Mesenchymal stem cell (in vitro differentiated cells and primary cell): ENCODE measurements at regions not wholly inside any gene's neighbourhood (a gene's known extent, or its start where the extent isn't known, plus 50 kb on each side); places are given as distances from the start of the nearest gene placed in this dataset.

ENCODE experiments used
- DNase-seq: peaks from one replicate; pipeline ENCODE4 v3.0.0-alpha.2; 2013
- H2AFZ ChIP-seq: one replicate; pipeline ENCODE4 v1.6.1; 2013; ENCODE audit warnings: low read depth, mild to moderate bottlenecking, control low read depth, inconsistent platforms, low read length, moderate library complexity
- H2AK5ac ChIP-seq: 2 replicates; pipeline ENCODE4 v1.6.1; 2013; ENCODE audit warnings: low read length, moderate library complexity, mild to moderate bottlenecking, inconsistent platforms; ENCODE audit not compliant: severe bottlenecking
- H2BK120ac ChIP-seq: one replicate; pipeline ENCODE4 v1.6.1; 2013; ENCODE audit warnings: low read depth, mild to moderate bottlenecking, inconsistent platforms, low read length, moderate library complexity
- H2BK12ac ChIP-seq, 2 experiments: one replicate each; pipeline ENCODE4 v1.6.1; 2013; ENCODE audit warnings: inconsistent platforms in 2 of 2, low read length in 2 of 2, mild to moderate bottlenecking in 2 of 2, moderate library complexity in 2 of 2, control low read depth in 1 of 2
- H2BK15ac ChIP-seq: one replicate; pipeline ENCODE4 v1.6.1; 2013; ENCODE audit warnings: mild to moderate bottlenecking, low read depth, inconsistent platforms; ENCODE audit not compliant: poor library complexity, severe bottlenecking
- H2BK5ac ChIP-seq: 2 replicates; pipeline ENCODE4 v1.6.1; 2013; ENCODE audit warnings: low read depth, mild to moderate bottlenecking, low read length, control low read depth, inconsistent platforms; ENCODE audit not compliant: poor library complexity, severe bottlenecking
- H3K14ac ChIP-seq, 2 experiments: one replicate each; pipeline ENCODE4 v1.6.1; 2013; ENCODE audit warnings: inconsistent platforms in 2 of 2, low read length in 2 of 2, control low read depth in 1 of 2, mild to moderate bottlenecking in 1 of 2, moderate library complexity in 1 of 2
- H3K18ac ChIP-seq, 2 experiments: one replicate each; pipeline ENCODE4 v1.6.1; 2013; ENCODE audit warnings: inconsistent platforms in 2 of 2, low read length in 2 of 2, control low read depth in 1 of 2, low read depth in 1 of 2, mild to moderate bottlenecking in 1 of 2
- H3K23ac ChIP-seq, 2 experiments: one replicate each; pipeline ENCODE4 v1.6.1; 2013; ENCODE audit warnings: inconsistent platforms in 2 of 2, low read length in 2 of 2, mild to moderate bottlenecking in 2 of 2, moderate library complexity in 2 of 2, control low read depth in 1 of 2
- H3K27ac ChIP-seq: 2 replicates; pipeline ENCODE4 v1.5.1; 2013; ENCODE audit warnings: mild to moderate bottlenecking, moderate library complexity, low read length, control low read depth, inconsistent platforms; ENCODE audit not compliant: poor library complexity, severe bottlenecking
- H3K27me3 ChIP-seq, 2 experiments: 2 replicates each; pipeline versions ENCODE4 v1.6.1 to v1.7.0; 2013; ENCODE audit warnings: low read length in 2 of 2, mild to moderate bottlenecking in 2 of 2, moderate library complexity in 2 of 2, control low read depth in 1 of 2, inconsistent platforms in 1 of 2; ENCODE audit not compliant: control insufficient read depth in 1 of 2, insufficient read depth in 1 of 2
- H3K36me3 ChIP-seq, 2 experiments: 2 replicates each; pipeline versions ENCODE4 v1.6.1 to v1.7.0; 2013; ENCODE audit warnings: low read length in 2 of 2, control low read depth in 1 of 2, inconsistent platforms in 1 of 2, low read depth in 1 of 2, mild to moderate bottlenecking in 1 of 2; ENCODE audit not compliant: insufficient read depth in 2 of 2, control insufficient read depth in 1 of 2
- H3K4ac ChIP-seq, 2 experiments: one replicate each; pipeline ENCODE4 v1.6.1; 2013; ENCODE audit warnings: inconsistent platforms in 2 of 2, low read length in 2 of 2, mild to moderate bottlenecking in 2 of 2, moderate library complexity in 2 of 2, control low read depth in 1 of 2, low read depth in 1 of 2
- H3K4me1 ChIP-seq: 2 replicates; pipeline ENCODE4 v1.6.1; 2013; ENCODE audit warnings: low read depth, low read length, control low read depth; ENCODE audit not compliant: control insufficient read depth, insufficient read depth
- H3K4me2 ChIP-seq: 2 replicates; pipeline ENCODE4 v1.6.1; 2013; ENCODE audit warnings: low read length, mild to moderate bottlenecking, inconsistent platforms; ENCODE audit not compliant: poor library complexity, severe bottlenecking
- H3K4me3 ChIP-seq, 2 experiments: 2 replicates each; pipeline versions ENCODE4 v1.5.1 to v1.7.0; 2013; ENCODE audit warnings: low read length in 2 of 2, mild to moderate bottlenecking in 2 of 2, control low read depth in 1 of 2, low read depth in 1 of 2; ENCODE audit not compliant: insufficient read depth in 1 of 2
- H3K79me1 ChIP-seq: replicated peaks from 2 replicates; pipeline ENCODE4 v1.6.1; 2013; ENCODE audit warnings: mild to moderate bottlenecking, control low read depth, low read length, inconsistent platforms; ENCODE audit not compliant: poor library complexity, severe bottlenecking
- H3K9ac ChIP-seq: 2 replicates; pipeline ENCODE4 v1.7.0; 2013; ENCODE audit warnings: mild to moderate bottlenecking, low read length, moderate library complexity
- H3K9me3 ChIP-seq: 2 replicates; pipeline ENCODE4 v1.7.0; 2013; ENCODE audit warnings: mild to moderate bottlenecking, low read length; ENCODE audit not compliant: control insufficient read depth
- H4K8ac ChIP-seq: one replicate; pipeline ENCODE4 v1.6.1; 2013; ENCODE audit warnings: inconsistent platforms, mild to moderate bottlenecking, low read length, moderate library complexity
- H4K91ac ChIP-seq: one replicate; pipeline ENCODE4 v1.6.1; 2013; ENCODE audit warnings: mild to moderate bottlenecking, low read length, inconsistent platforms
- WGBS: methylation state at CpG from one replicate; pipeline ENCODE4 v1.1.7; 2013; ENCODE audit warnings: mixed read lengths; 5-methylcytosine and 5-hydroxymethylcytosine counted together

- H3K23ac ChIP-seq, result no peak overlapping the region
- H3K27me3 ChIP-seq, result no peaks in the 10 kb centered on the region
- H3K4me2 ChIP-seq, result no peak overlapping the region
- no peak overlapping the region for H2BK12ac ChIP-seq
- no peak overlapping the region for H3K9ac ChIP-seq
- no peak overlapping the region for H2BK120ac ChIP-seq
- H3K79me1 ChIP-seq, result no peaks in the 10 kb centered on the region
- no peak overlapping the region for H3K4me3 ChIP-seq
- no peak overlapping the region for H2AK5ac ChIP-seq
- no peak for DNase-seq
- H4K8ac ChIP-seq, result no peak overlapping the region
- no peak overlapping the region for H4K91ac ChIP-seq
- no peaks in the 10 kb centered on the region for H3K36me3 ChIP-seq
- no peaks in the 10 kb centered on the region for H3K4me1 ChIP-seq
- no peak overlapping the region for H2BK5ac ChIP-seq
- H3K9me3 ChIP-seq, result no peaks in the 10 kb centered on the region
- H3K18ac ChIP-seq, result no peak overlapping the region
- H3K27ac ChIP-seq, result no peak overlapping the region
- no peak overlapping the region for H3K14ac ChIP-seq
- H2BK15ac ChIP-seq, result no peak overlapping the region
- H3K4ac ChIP-seq, result no peak overlapping the region
- H2AFZ ChIP-seq, result no peak overlapping the region
These were observed 535.0 kb downstream of the FOXG1 start for GRCh38 chr14:29301571-29301970.

GRCh38 chr14:29310210-29310609, 543.6 kb downstream of the FOXG1 start:
- Histone ChIP-seq H3K9me3 (peaks cover 2% of the 10 kb centered on the region), H4K91ac (no peak overlapping the region), H3K27me3 (no peaks in the 10 kb centered on the region), H2BK120ac (no peak overlapping the region), H2BK5ac (no peak overlapping the region), H3K14ac (no peak overlapping the region), H2BK15ac (no peak overlapping the region), H3K18ac (no peak overlapping the region), H2AK5ac (no peak overlapping the region), H3K4me1 (no peaks in the 10 kb centered on the region), H4K8ac (no peak overlapping the region), H3K79me1 (no peaks in the 10 kb centered on the region), H3K23ac (no peak overlapping the region), H3K36me3 (no peaks in the 10 kb centered on the region), H3K4ac (no peak overlapping the region), H3K4me2 (no peak overlapping the region), H3K27ac (no peak overlapping the region), H2BK12ac (no peak overlapping the region), H3K4me3 (no peak overlapping the region), H3K9ac (no peak overlapping the region), H2AFZ (no peak overlapping the region)
- DNase-seq, result no peak

GRCh38 chr14:29310757-29311156, 544.2 kb downstream of the FOXG1 start:
- Histone ChIP-seq H2BK12ac (no peak overlapping the region), H3K4me3 (no peak overlapping the region), H2AFZ (no peak overlapping the region), H3K4me2 (no peak overlapping the region), H3K27me3 (no peaks in the 10 kb centered on the region), H3K4ac (no peak overlapping the region), H3K14ac (no peak overlapping the region), H2BK120ac (no peak overlapping the region), H3K9me3 (peaks cover 2% of the 10 kb centered on the region), H3K79me1 (no peaks in the 10 kb centered on the region), H3K23ac (no peak overlapping the region), H2BK15ac (no peak overlapping the region), H4K91ac (no peak overlapping the region), H4K8ac (no peak overlapping the region), H3K4me1 (no peaks in the 10 kb centered on the region), H2AK5ac (no peak overlapping the region), H3K9ac (no peak overlapping the region), H3K27ac (no peak overlapping the region), H3K18ac (no peak overlapping the region), H2BK5ac (no peak overlapping the region), H3K36me3 (no peaks in the 10 kb centered on the region)
- DNase-seq, result peak; percentile 11
- WGBS, result 52% methylated on average over 1 of the region's 1 CpG

- Histone ChIP-seq H3K14ac (no peak overlapping the region), H2AFZ (no peak overlapping the region), H3K27ac (no peak overlapping the region), H3K18ac (no peak overlapping the region), H2BK5ac (no peak overlapping the region), H3K4me1 (no peaks in the 10 kb centered on the region), H3K4ac (no peak overlapping the region), H4K8ac (no peak overlapping the region), H3K79me1 (no peaks in the 10 kb centered on the region), H2BK120ac (no peak overlapping the region), H2BK15ac (no peak overlapping the region), H3K23ac (no peak overlapping the region), H3K27me3 (no peaks in the 10 kb centered on the region), H2AK5ac (no peak overlapping the region), H3K9ac (no peak overlapping the region), H2BK12ac (no peak overlapping the region), H3K4me2 (no peak overlapping the region), H3K4me3 (no peak overlapping the region), H3K36me3 (no peaks in the 10 kb centered on the region), H3K9me3 (peaks cover 2% of the 10 kb centered on the region), H4K91ac (no peak overlapping the region)
- 25% methylated on average over 2 of the region's 2 CpGs for WGBS
- DNase-seq, result peak; percentile 14
These were observed 545.4 kb downstream of the FOXG1 start for GRCh38 chr14:29311983-29312382.
